ENCODE measurements at regions not wholly inside any gene's neighbourhood (a gene's known extent, or its start where the extent isn't known, plus 50 kb on each side); places are given as distances from the start of the nearest gene placed in this dataset.
"Not testable (repeated sequence)": the region's sequence is repeated elsewhere in the genome, so short reads cannot be mapped to it uniquely, and the experiment has no call there.

- peak; percentile 36 for DNase-seq
Measured at GRCh38 chr6:68575765-68576439, 59.2 kb upstream of the ADGRB3 start.

- DNase-seq: no peak
Measured at GRCh38 chr6:68572975-68573374, 62.1 kb upstream of the ADGRB3 start.

- DNase-seq: peak; percentile 84
Measured at GRCh38 chr6:68572525-68572924, 62.6 kb upstream of the ADGRB3 start.

GRCh38 chr6:68559716-68560115 is 75.4 kb upstream of the ADGRB3 start:
- DNase-seq: peak; percentile 83

- peak; percentile 67 for DNase-seq
Measured at GRCh38 chr6:68559070-68559469, 76.0 kb upstream of the ADGRB3 start.

GRCh38 chr6:68546620-68547019 is 88.5 kb upstream of the ADGRB3 start:
- DNase-seq: no peak

GRCh38 chr6:68544450-68544849 is 90.6 kb upstream of the ADGRB3 start:
- no peak for DNase-seq

- DNase-seq: no peak
Measured at GRCh38 chr6:68533339-68533795, 101.7 kb upstream of the ADGRB3 start.

- DNase-seq: peak; percentile 81
Measured at GRCh38 chr6:68527691-68528090, 107.4 kb upstream of the ADGRB3 start.

GRCh38 chr6:68506911-68507310 is 128.2 kb upstream of the ADGRB3 start:
- no peak for DNase-seq

- no peak for DNase-seq
Measured at GRCh38 chr6:68502946-68503345, 132.1 kb upstream of the ADGRB3 start.

GRCh38 chr6:68497927-68498326 is 137.2 kb upstream of the ADGRB3 start:
- DNase-seq: no peak

- DNase-seq: not testable (repeated sequence)
Measured at GRCh38 chr6:68494880-68495279, 140.2 kb upstream of the ADGRB3 start.

GRCh38 chr6:68476611-68477010 is 158.5 kb upstream of the ADGRB3 start:
- DNase-seq: no peak

GRCh38 chr6:68473433-68474210 is 161.5 kb upstream of the ADGRB3 start:
- peak; percentile 3 for DNase-seq

GRCh38 chr6:68468244-68468884 is 166.7 kb upstream of the ADGRB3 start:
- DNase-seq: no peak

- DNase-seq: no peak
Measured at GRCh38 chr6:68458447-68458846, 176.6 kb upstream of the ADGRB3 start.

GRCh38 chr6:68447112-68447511 is 188.0 kb upstream of the ADGRB3 start:
- DNase-seq: peak; percentile 2

GRCh38 chr6:68445926-68446325 is 189.2 kb upstream of the ADGRB3 start:
- DNase-seq: no peak

- DNase-seq: no peak
Measured at GRCh38 chr6:68443704-68444103, 191.4 kb upstream of the ADGRB3 start.

- DNase-seq: no peak
Measured at GRCh38 chr6:68427630-68428029, 207.5 kb upstream of the ADGRB3 start.

- no peak for DNase-seq
Measured at GRCh38 chr6:68410021-68410420, 225.1 kb upstream of the ADGRB3 start.

GRCh38 chr6:68400396-68400795 is 234.7 kb upstream of the ADGRB3 start:
- no peak for DNase-seq

- DNase-seq: no peak
Measured at GRCh38 chr6:68391953-68392352, 243.1 kb upstream of the ADGRB3 start.
